ENCODE measurements at regions not wholly inside any gene's neighbourhood (a gene's known extent, or its start where the extent isn't known, plus 50 kb on each side); places are given as distances from the start of the nearest gene placed in this dataset.

DNA sequence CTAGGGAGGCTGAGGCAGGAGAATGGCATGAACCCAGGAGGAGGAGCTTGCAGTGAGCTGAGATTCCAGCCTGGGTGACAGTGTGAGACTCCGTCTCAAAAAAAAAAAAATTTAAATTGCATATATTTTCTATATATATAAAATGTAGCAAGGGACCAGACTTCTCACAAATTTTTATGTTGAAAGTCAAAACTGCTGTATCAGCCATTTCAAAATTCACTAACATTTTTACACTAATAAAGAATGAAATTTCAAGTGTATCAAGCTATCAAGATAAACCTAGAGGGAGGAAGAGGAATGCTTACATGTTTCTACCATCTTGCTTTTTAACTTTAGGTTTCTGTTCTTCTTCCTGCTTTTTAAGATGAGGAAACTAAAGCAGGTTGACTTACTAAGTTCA, 464.0 kb downstream of the KCNJ3 start:
- DNase-seq (ENCODE audit: low spot score): no peak

DNA sequence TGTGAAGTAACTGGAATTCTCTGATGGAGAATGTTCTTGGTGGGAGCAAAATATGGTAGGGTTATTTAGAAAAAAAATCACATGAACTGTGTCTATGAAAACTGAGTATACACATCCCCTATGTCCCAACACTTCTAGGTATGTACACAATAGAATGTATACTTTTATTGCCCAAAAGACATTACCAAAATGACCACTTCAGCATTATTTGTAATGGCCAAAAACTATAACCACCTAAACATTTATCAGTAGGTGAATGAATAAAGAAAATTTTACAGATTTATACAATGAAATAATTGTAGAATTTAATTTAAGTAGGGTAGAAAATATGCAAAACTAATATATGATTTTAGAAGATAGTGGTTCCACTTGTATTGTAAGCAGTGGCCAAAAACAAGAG, 462.8 kb downstream of the KCNJ3 start:
- DNase-seq (ENCODE audit: low spot score): no peak

DNA sequence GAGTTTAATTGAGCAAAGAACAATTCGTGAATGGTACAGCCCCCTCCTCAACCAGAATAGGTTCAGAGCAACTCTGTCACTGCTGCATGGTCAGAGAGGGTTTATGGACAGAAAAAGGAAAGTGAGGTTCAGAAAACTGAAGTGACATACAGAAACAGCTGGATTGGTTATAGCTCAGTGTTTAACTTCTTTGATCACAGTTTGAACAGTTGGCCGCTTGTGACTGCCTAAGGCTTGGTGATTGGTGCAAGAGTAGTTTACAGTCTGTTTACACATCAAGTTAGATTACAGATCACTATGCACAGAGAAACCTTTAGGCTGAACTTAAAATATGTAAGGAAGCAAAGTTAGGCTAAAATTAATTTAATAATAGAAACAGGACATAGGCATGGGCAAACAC, 459.2 kb downstream of the KCNJ3 start:
- DNase-seq (ENCODE audit: low spot score): no peak

DNA sequence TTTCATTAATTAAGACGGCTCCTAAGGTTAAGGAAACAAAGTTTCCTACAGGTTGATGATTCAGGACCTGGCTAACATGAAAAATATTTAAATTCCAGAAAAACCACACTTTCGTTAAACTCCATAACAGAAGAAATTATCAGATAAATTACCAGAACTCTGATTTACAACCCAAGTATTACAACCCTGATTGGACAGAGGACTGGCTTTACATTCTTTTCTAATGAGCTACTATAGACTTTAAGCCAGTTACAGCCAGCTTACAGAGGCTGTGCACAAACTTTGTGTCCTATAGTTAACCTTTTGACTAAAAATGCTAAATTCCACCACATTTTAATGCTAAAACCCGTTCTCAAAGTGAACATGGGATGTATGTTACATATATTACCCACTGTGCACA, 458.6 kb downstream of the KCNJ3 start:
- DNase-seq (ENCODE audit: low spot score): no peak

DNA sequence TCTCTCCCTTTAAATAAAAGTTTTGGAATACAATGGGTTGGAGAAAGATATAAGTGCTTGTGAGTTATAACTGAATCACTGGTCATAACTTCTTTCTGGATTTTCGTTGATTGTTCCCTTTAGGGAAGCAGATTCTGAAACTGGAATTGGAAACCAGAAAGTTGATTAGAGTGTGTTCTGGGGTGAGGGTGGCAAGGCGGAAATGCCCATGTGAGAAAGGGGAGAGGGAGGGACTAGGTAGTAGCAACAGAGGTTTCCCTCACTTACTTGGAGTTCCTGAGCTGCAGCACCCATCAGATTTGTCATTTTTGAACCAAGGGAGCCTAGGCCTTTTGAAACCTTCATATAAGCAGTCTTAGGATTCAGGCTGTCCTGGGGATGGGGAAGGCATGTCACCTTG, 453.4 kb downstream of the KCNJ3 start:
- no peak for DNase-seq (ENCODE audit: low spot score)

DNA sequence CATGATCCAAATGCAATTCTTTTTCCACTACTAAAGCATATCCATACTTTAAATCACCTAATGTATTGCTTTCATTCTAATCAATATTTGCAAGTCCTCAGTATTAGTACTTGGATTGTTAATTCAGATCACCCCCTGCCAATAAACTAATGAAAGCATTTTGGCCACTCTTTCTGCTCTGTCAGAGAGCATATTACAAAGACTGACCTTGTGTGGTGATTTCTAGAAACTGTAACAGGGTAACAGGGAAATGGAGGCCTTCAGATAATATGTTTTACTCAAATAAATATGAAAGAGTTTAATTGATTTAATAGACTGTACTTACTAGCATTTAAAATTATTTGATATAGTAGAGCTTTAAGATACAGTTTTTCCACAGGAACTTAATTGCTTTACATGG, 453.0 kb downstream of the KCNJ3 start:
- no peak for DNase-seq (ENCODE audit: low spot score)

DNA sequence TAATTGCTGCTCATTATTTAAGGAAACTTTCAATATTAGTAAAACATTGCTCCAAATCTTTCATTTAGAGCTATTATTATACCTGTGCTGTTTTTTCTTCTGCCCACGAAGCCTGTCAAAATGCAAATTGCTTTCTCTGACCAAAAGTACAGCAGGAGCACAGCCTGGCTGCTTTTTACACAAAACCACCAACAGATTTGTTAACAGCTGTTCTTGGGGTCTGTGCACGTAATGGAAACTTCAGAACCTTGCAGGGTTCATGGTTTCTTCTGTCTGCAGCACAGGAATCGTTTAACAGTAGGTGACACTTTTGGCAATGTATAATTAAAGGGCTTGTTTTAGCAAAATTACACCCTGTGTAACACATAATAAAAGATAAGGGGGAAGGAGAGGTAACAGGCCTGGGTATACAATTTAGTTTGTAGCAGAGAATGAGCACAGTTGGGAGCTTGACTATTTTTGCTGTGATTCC, 447.3 kb downstream of the KCNJ3 start:
- no peak for DNase-seq (ENCODE audit: low spot score)

DNA sequence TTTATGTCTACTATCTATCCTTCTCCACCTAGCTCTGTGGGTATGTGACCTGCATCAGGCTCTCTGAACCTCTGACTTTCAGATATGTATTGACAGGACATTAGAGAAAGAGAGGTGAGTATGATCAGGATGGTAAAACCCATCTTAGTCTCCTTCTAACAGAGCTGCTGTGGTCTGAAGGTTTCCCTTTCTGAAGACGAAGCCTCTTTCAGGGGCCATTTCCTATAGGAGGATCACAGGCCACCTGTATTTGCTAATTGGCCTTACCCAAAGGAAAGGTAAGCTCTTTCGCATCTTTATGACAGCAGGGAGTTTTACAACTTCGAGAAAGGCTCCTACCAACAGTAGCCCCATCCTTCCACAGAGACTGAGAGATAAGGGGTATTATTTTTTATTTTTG, 442.9 kb downstream of the KCNJ3 start:
- DNase-seq (ENCODE audit: low spot score): no peak

DNA sequence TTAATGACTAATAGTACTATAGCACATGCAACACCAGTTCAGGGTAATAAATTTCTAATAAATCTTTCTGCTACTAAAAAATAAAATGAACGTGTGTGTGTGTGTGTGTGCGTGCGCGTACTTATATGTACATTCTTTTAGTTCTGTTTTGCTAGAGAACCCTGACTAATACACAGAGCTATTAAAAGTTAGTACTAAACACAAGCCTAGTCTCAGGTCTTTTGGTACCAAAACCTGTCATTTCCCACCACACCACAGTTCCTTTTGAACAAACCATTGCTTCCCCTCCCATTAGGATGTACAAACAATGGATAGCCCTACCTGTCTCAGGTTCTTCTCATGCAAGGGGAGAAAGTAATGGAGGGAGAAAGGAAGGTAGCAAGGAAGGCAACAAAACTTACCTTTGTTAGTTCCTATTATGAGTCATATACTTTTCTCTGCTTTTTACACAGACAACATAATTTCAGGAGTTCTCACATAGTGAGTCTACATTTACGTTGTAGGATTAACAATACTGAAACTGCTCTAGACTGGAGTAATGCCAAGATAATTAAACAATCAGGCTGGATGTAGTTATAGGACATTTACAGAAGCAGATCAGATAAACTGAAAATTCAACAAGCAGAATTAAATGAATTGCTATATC, 427.2 kb downstream of the KCNJ3 start:
- no peak for DNase-seq (ENCODE audit: low spot score)

DNA sequence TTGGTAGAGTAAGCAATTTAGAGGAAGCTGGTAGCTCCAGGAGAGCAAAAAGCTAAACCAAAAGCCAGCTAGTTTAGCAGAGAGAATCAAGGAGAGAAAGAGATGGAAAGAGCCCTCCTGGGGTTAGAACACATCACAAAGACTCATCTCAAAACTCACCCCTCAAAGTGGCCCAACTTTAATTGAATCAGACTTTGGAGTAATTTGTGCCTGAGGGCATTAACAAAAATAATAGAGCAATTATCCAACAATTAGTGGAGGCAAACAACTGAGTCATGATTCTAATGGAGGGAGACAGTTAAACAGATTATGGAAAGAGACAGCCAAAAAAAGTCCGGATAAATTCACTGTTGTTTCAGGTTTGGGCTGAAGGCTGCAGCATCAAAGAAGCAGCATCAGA, 417.4 kb downstream of the KCNJ3 start:
- no peak for DNase-seq (ENCODE audit: low spot score)

DNA sequence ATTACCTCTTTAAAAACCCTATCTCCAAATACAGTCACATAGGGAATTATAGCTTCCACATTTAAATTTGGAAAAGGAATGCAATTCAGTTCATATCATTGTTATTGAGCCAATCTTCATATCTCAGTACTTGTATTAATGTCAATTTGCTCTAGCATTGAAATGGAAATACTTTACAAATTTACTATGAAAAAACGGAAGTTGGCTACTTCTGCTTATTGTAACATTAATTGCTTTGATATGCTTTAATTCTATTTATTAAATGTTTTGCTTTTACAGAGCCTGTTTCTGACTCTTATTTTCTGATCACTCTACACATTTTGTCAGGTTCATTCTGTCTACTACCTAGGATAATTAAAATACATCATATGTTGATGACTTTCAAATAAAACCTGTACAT, 412.6 kb downstream of the KCNJ3 start:
- no peak for DNase-seq (ENCODE audit: low spot score)

DNA sequence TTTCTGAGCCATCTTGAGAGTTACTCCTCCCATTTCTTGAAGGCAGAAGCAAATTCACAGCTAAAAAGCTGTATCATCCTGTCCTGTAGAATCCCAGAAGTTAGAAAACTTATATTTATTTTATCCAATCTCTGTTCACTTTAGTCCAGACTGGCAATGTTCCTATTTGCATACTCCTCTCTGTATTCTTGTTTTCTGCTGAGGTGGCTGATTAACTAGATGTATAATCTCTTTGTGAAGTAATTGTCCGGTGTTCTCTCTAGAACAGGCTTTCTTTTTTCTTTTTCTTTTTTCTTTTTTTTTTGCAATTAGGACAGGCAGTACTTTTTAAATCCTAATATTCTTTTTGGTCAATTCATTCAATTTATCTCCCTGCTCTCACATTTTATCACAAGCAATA, 411.0 kb downstream of the KCNJ3 start:
- no peak for DNase-seq (ENCODE audit: low spot score)

DNA sequence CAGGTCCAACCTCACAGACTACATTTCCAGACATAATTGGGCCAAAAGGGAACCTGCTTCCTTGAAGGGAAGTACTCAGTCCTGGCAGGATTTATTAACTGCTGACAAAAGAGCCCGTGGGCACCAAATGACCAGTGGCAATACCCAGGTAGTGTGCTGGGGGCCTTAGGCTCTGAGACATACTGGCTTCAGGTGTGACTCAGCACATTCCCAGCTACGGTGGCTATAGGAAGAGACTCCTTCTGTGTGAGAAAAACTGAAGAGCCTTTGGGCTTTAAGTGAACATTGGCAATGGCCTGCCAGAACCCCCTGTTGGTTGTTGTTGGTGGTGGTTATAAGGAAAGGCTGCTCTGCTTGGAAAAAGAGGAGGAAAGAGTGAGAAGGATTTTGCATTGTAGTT, 401.8 kb downstream of the KCNJ3 start:
- no peak for DNase-seq (ENCODE audit: low spot score)

DNA sequence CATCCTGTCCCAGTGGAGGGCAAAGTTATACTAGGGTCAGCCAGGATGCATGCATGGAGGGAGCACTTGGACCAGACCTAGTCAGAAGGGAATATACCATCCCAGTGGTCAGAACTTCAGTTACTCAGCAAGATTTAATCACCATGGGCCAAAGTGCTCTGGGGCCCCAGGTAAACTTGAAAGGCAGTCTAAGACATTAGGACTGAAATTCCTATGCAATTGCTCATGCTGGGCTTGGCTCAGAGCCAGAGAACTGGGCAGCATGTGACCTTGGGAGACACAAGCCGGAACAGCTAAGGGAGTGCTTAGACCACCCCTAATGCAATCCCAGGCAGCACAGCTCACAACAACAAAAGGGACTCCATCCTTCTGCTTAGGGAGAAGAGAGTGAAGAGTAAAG, 401.3 kb downstream of the KCNJ3 start:
- no peak for DNase-seq (ENCODE audit: low spot score)

DNA sequence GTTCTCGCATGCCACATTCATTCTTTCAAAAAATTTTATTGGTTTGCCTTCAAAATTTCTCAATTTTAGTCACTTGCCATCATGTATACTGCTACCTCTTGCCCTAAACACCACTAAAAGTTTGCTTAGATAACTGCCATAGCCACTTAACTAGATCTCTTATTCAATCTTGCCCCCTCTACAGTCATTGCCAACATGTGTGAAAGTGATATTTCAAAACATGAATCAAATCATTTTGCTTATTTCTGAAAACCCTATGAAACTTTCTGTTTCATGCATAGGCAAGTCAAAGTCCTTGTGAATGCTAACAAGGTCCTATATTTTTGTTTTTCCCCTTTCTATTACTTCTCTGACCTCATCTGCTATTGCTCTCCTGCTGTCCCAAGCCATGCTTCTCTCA, 397.1 kb downstream of the KCNJ3 start:
- no peak for DNase-seq (ENCODE audit: low spot score)

DNA sequence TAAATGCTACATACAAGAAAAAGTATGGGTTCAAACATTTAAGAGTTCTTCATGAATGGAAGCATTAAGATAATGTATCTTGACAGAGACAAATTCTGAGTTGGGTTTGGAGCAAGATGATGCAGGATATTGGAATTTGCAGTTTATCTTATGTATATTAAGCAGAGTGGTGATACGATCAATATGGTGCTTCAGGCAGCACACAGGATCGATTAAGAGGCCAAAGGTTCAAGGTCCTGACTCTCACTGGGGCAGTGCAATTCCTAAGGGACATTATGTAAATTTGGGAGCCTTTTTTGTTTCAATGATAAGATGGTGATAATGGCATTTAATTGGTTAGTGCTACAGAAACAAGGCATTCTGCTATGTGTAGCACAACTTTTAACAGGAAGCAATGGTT, 381.9 kb downstream of the KCNJ3 start:
- no peak for DNase-seq (ENCODE audit: low spot score)

DNA sequence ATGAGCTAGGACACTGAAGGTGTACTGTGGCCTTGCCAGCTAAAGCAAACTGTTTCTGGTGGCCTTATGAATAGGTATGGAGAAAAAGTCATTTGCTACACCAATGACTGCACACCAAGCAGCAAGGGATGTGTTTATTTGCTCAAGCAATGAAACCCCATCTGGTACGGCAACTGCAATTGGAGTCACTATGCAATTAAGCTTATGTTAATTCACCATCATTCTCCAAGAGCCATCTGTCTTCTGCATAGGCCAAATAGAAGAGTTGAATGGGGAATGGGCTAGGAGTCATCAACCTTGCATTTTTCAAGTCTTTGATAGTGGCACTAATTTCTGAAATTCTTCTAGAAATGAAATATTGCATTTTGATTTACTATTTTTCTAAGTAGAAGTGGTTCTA, 372.0 kb downstream of the KCNJ3 start:
- DNase-seq (ENCODE audit: low spot score): no peak

DNA sequence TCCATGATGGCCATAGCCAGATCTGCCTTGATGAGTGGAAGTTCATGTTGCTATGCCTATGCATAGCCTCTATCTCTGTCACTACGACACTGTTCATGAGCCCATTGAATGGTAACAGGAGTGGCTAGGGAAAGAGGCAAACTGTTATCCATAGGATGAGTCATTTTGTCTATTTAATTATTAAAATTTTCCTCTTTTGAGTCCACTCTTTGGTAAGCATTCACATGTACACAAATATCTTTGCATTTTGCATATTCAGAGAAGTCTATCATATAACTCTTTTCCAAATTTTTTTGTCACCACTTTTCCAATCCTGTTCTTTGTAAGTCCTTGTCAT, 364.4 kb downstream of the KCNJ3 start:
- DNase-seq (ENCODE audit: low spot score): no peak

DNA sequence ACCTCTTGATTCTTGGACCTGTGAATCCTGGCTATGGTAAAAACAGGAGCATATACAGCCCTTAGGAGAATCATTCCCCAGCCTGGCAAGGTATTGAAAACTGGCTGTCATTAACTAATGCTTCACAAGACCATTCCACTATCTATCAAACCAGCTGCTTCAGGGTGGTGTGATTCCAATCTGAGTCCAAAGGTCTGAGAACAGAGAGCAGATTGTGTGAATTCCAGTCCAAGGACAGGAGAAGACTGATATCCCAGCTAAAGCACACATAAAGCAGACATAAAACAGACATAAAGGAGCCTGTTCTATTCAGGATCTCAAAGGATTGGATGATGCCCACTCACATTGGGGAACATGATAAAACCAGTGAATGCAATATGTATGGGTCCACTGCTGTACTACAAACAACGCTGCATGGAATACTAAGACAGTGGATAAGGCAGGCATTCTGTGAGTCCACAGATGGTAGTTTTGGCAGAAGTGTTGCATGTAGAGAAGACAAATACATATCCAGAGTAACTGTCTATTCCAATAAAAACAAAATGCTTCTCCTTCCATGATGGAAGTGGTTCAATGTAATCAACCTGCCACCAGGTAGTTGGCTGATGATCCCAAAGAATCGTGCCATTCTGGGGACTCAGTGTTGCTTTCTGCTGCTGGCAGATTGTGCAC, 363.9 kb downstream of the KCNJ3 start:
- DNase-seq (ENCODE audit: low spot score): no peak

DNA sequence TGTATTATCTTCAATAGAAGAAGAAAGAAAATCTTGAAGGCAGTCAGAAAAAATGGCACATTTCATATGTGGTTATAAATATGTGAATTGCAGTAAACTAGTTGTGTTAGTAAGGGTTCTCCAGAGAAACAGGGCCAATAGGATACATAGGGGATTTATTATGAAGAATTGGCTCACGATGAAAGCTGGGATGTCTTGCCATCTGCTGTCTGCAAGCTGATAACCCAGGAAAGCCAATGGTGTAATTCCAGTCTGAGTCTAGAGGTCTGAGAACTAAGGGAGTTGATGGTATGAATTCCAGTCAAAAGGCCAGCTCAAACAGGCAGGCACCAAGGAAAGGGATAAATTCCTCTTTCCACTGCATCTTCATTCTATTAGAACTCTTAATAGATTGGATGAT, 362.4 kb downstream of the KCNJ3 start:
- DNase-seq (ENCODE audit: low spot score): no peak

DNA sequence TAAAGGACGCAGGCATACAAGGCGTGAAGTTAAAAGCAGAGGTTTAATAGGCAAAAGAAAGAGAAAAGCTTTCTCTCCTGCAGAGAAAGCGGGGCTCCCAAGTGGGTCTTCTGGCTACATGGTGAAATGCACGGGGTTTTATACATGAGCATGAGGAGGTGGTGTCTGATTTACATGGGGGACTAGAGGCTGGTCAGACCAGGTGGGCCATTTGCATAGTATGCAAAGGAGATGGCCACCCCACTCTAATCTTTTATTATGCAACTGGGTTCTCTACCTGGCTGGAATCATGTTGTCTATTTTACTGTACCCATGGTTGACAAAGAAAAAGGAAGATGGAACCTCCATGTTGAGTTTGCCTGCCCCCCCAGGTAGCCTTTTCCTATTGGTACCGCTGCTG, 356.2 kb downstream of the KCNJ3 start:
- no peak for DNase-seq (ENCODE audit: low spot score)

DNA sequence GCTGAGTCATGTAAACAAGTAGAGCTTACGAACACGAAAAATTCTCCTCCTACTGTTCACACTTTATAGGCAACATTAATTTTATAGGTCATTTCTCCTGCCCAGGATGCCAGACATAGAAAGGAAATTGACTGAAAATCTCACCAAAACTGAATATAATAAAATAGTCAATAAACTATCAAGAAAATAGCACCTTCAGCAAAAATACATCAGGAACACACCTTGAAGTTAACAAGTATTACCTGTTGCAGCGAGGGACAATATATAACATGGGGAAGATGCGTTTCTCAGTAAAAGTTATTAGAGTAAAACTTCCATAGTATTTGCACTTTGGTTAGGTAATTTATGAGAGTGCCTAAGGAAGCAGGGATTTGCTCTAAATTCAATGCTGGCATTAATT, 344.6 kb downstream of the KCNJ3 start:
- DNase-seq (ENCODE audit: low spot score): no peak

DNA sequence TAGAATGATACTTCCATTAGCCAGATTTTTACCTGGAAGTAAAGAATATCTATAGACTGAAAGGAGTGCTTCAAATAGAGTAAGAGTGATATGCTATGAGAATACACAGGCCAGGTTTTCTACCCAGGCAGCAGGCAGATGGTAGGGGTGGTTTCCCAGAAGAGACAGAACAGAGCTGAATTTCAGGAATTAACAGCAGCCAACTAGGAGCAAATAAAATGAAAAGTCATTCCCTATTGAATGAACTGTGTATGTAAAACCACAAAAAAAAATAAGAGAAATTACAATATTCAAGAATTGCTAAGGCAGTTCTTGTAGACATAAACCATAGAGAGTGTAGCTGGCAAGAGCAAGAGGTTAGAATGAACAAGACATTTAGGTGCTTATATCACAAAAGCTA, 336.8 kb downstream of the KCNJ3 start:
- DNase-seq (ENCODE audit: low spot score): no peak

DNA sequence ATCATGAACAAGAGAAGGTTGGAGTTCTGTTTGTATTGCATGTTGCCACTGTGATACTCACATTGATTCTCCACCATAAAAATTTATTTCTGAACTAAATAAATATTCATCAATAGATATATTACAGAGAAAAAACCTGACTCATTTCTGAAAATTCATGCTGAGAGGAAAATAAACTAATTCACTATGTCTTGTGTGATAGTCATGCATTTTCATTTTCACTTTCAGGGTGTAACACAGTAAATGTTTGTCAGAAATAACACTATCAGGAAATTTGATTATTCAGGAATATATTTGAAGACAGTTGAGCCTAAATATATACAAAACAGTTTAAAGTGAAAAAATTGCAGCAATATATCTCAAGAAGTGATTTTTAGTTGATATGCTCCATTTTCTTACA, 335.2 kb downstream of the KCNJ3 start:
- no peak for DNase-seq (ENCODE audit: low spot score)

All from putamen (tissue), 1 donor.